Keratinocyte (primary cell): ENCODE measurements at regions not wholly inside any gene's neighbourhood (a gene's known extent, or its start where the extent isn't known, plus 50 kb on each side); places are given as distances from the start of the nearest gene placed in this dataset.

Experiments
- CTCF ChIP-seq, 3 experiments: IDR thresholded peaks in 1 of 3; conservative IDR thresholded peaks in 1 of 3; optimal IDR thresholded peaks in 1 of 3; 2 replicates in 2 of 3; 3 replicates in 1 of 3; pipeline versions ENCODE3 to v1.5.1; 2011; ENCODE audit warnings: low read length in 3 of 3, mild to moderate bottlenecking in 3 of 3, moderate library complexity in 2 of 3, control low read depth in 1 of 3, inconsistent platforms in 1 of 3; ENCODE audit not compliant: insufficient read depth in 2 of 3; ENCODE audit errors: extremely low read depth in 1 of 3
- EZH2 ChIP-seq: IDR thresholded peaks from one replicate; pipeline ENCODE4 v1.6.1; 2012; ENCODE audit warnings: inconsistent platforms, mild to moderate bottlenecking, low read length, moderate library complexity

GRCh38 chr4:107213410-107213809 is 177.3 kb upstream of the DKK2 start:
- no peak for TF ChIP-seq CTCF (optimal IDR thresholded peaks at IDR 0.05 in 1 of 3, IDR thresholded peaks at IDR 0.05 in 1 of 3, conservative IDR thresholded peaks at IDR 0.05 in 1 of 3; ENCODE audit: extremely low read depth in 1 of 3, insufficient read depth in 2 of 3, low read length in 3 of 3)
- no peak for TF ChIP-seq EZH2
